ENCODE measurements at regions not wholly inside any gene's neighbourhood (a gene's known extent, or its start where the extent isn't known, plus 50 kb on each side); places are given as distances from the start of the nearest gene placed in this dataset.
A peak's percentile ranks its signal among the peaks of the same experiment; 100 is the strongest.

DNA sequence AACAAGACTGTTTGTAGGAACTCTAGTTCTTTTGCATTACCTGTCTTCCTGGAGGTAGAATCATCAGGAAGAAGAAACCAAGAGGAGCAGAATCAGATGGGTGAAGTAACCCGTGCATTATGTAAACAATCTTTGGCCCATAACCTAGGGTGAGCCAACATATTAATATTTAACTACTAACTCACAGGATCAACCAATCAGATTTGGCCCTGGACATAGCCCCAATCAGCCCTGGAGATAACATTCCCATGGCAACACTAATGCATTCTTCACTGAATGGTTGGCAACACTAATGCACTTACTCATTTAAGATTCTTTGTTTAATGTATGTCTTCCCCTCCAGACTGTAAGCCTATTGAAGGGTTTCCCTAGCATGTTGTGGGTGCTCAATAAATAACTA, 72.0 kb upstream of the CTAGE1 start:
- BruUV-seq (replicated peaks) = no TSS peak
- DNase-seq (ENCODE audit: low spot score) = no peak
- Histone ChIP-seq H3K4me3 (ENCODE audit: low read depth, low read length, poor library complexity, severe bottlenecking) (no peak overlapping the region), H3K27me3 (replicated peaks; ENCODE audit: insufficient read depth, low read depth, low read length, poor library complexity) (no peaks in the 10 kb centered on the region), H3K4me1 (ENCODE audit: insufficient read depth, low read length, poor library complexity, severe bottlenecking) (no peaks in the 10 kb centered on the region), H3K9me3 (ENCODE audit: low read depth, low read length, poor library complexity, severe bottlenecking) (no peaks in the 10 kb centered on the region), H3K36me3 (ENCODE audit: insufficient read depth, low read length, poor library complexity, severe bottlenecking) (no peaks in the 10 kb centered on the region), H3K27ac (ENCODE audit: low read depth, low read length, poor library complexity, severe bottlenecking) (no peak overlapping the region)
- ChIA-PET CTCF (no interaction called here), POLR2A (ENCODE audit: low non-redundant PET) (no interaction called here)
- intact Hi-C loops (cut with micrococcal nuclease; ENCODE audit: unreplicated experiment) = no loop called here
- TF ChIP-seq EZH2 (IDR thresholded peaks at IDR 0.05; ENCODE audit: borderline replicate concordance, low read depth, low read length, poor library complexity, severe bottlenecking) (no peak), CTCF (conservative IDR thresholded peaks at IDR 0.05; ENCODE audit: low read depth, low read length) (no peak)

- intact Hi-C loops (cut with micrococcal nuclease; ENCODE audit: unreplicated experiment) = no loop called here
- H3K4me1 ChIP-seq (ENCODE audit: insufficient read depth, low read length, poor library complexity, severe bottlenecking) = no peaks in the 10 kb centered on the region
- H3K27me3 ChIP-seq (replicated peaks; ENCODE audit: insufficient read depth, low read depth, low read length, poor library complexity) = no peaks in the 10 kb centered on the region
- no TSS peak for BruUV-seq (replicated peaks)
- H3K9me3 ChIP-seq (ENCODE audit: low read depth, low read length, poor library complexity, severe bottlenecking) = no peaks in the 10 kb centered on the region
- H3K27ac ChIP-seq (ENCODE audit: low read depth, low read length, poor library complexity, severe bottlenecking) = no peak overlapping the region
- CTCF ChIA-PET = no interaction called here
- H3K4me3 ChIP-seq (ENCODE audit: low read depth, low read length, poor library complexity, severe bottlenecking) = no peak overlapping the region
- no peaks in the 10 kb centered on the region for H3K36me3 ChIP-seq (ENCODE audit: insufficient read depth, low read length, poor library complexity, severe bottlenecking)
- no peak for DNase-seq (ENCODE audit: low spot score)
- TF ChIP-seq CTCF (conservative IDR thresholded peaks at IDR 0.05; ENCODE audit: low read depth, low read length) (no peak), EZH2 (IDR thresholded peaks at IDR 0.05; ENCODE audit: borderline replicate concordance, low read depth, low read length, poor library complexity, severe bottlenecking) (no peak)
- POLR2A ChIA-PET (ENCODE audit: low non-redundant PET) = no interaction called here
Observed at GRCh38 chr18:22490429-22490846, 72.7 kb upstream of the CTAGE1 start.

DNA sequence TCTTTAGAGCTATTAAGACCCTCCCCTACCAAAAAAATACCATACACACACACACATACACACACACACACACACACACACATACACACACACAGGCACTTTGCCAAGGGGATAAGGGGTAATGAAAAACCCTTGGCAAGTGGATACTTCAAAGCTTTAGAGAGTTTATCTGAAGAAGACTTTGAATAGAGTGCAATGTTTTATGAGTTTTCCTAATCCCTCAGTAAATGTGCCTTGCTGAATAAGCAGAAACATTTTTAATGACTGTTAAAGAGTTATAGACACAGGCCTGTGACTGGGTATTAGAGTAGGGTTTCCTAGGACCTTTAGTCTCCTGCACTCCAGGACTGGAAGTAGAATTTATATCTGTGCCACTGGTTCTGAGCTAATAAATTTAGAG, 75.5 kb upstream of the CTAGE1 start:
- no peak overlapping the region for H3K27ac ChIP-seq (ENCODE audit: low read depth, low read length, poor library complexity, severe bottlenecking)
- no peak overlapping the region for H3K4me3 ChIP-seq (ENCODE audit: low read depth, low read length, poor library complexity, severe bottlenecking)
- CTCF ChIA-PET = interaction anchor here (0.6 kb wide), 1 partner anchor 460 kb away, joined by 6 read pairs; no protein-coding TSS in a partner anchor
- no TSS peak for BruUV-seq (replicated peaks)
- no peaks in the 10 kb centered on the region for H3K36me3 ChIP-seq (ENCODE audit: insufficient read depth, low read length, poor library complexity, severe bottlenecking)
- H3K27me3 ChIP-seq (replicated peaks; ENCODE audit: insufficient read depth, low read depth, low read length, poor library complexity) = peaks cover 7% of the 10 kb centered on the region
- H3K4me1 ChIP-seq (ENCODE audit: insufficient read depth, low read length, poor library complexity, severe bottlenecking) = no peaks in the 10 kb centered on the region
- no peak for TF ChIP-seq EZH2 (IDR thresholded peaks at IDR 0.05; ENCODE audit: borderline replicate concordance, low read depth, low read length, poor library complexity, severe bottlenecking)
- no peak for TF ChIP-seq CTCF (conservative IDR thresholded peaks at IDR 0.05; ENCODE audit: low read depth, low read length)
- DNase-seq (ENCODE audit: low spot score) = peak; percentile 9
- POLR2A ChIA-PET (ENCODE audit: low non-redundant PET) = interaction anchor here (0.6 kb wide), 1 partner anchor 17 kb away, joined by 3 read pairs; no protein-coding TSS in a partner anchor
- no peaks in the 10 kb centered on the region for H3K9me3 ChIP-seq (ENCODE audit: low read depth, low read length, poor library complexity, severe bottlenecking)
- intact Hi-C loops (cut with micrococcal nuclease; ENCODE audit: unreplicated experiment) = no loop called here
